HG03378 (cell line): ENCODE measurements at regions not wholly inside any gene's neighbourhood (a gene's known extent, or its start where the extent isn't known, plus 50 kb on each side); places are given as distances from the start of the nearest gene placed in this dataset.

ENCODE experiments used
- ATAC-seq: cut with Tn5 transposase; IDR thresholded peaks from one replicate; pipeline ENCODE4 v1.9.1; 2021; ENCODE audit warnings: mild to moderate bottlenecking, moderate library complexity; ENCODE audit not compliant: unreplicated experiment

- no peak for ATAC-seq
These were observed 385.8 kb downstream of the C3orf38 start for GRCh38 chr3:88535563-88535962.

- ATAC-seq: no peak
These were observed 393.2 kb downstream of the C3orf38 start for GRCh38 chr3:88542916-88543315.

GRCh38 chr3:88572450-88572849 lies 422.7 kb downstream of the C3orf38 start:
- ATAC-seq: no peak

GRCh38 chr3:88573472-88573871 lies 423.7 kb downstream of the C3orf38 start:
- no peak for ATAC-seq

- no peak for ATAC-seq
These were observed 424.4 kb downstream of the C3orf38 start for GRCh38 chr3:88574146-88574545.

- ATAC-seq: no peak
These were observed 434.7 kb downstream of the C3orf38 start for GRCh38 chr3:88584451-88584850.

- no peak for ATAC-seq
These were observed 436.4 kb downstream of the C3orf38 start for GRCh38 chr3:88586121-88586640.

- ATAC-seq: no peak
These were observed 439.4 kb downstream of the C3orf38 start for GRCh38 chr3:88589138-88589537.

GRCh38 chr3:88595026-88595425 lies 445.3 kb downstream of the C3orf38 start:
- no peak for ATAC-seq

- ATAC-seq: no peak
These were observed 446.7 kb downstream of the C3orf38 start for GRCh38 chr3:88596451-88596850.

GRCh38 chr3:88610820-88611219 lies 461.1 kb downstream of the C3orf38 start:
- ATAC-seq: no peak

- no peak for ATAC-seq
These were observed 462.1 kb downstream of the C3orf38 start for GRCh38 chr3:88611826-88612326.

- no peak for ATAC-seq
These were observed 466.7 kb downstream of the C3orf38 start for GRCh38 chr3:88616413-88616812.

- no peak for ATAC-seq
These were observed 467.5 kb downstream of the C3orf38 start for GRCh38 chr3:88617283-88617682.

GRCh38 chr3:88618021-88618645 lies 468.4 kb downstream of the C3orf38 start:
- ATAC-seq: no peak

- no peak for ATAC-seq
These were observed 471.8 kb downstream of the C3orf38 start for GRCh38 chr3:88621586-88621985.

- ATAC-seq: no peak
These were observed 473.9 kb downstream of the C3orf38 start for GRCh38 chr3:88623709-88624108.

GRCh38 chr3:88626456-88627120 lies 476.8 kb downstream of the C3orf38 start:
- no peak for ATAC-seq

GRCh38 chr3:88628901-88629300 lies 478.5 kb upstream of the EPHA3 start:
- no peak for ATAC-seq

- no peak for ATAC-seq
These were observed 475.2 kb upstream of the EPHA3 start for GRCh38 chr3:88632226-88632625.

GRCh38 chr3:88640581-88640980 lies 466.8 kb upstream of the EPHA3 start:
- no peak for ATAC-seq

GRCh38 chr3:88641033-88641604 lies 466.3 kb upstream of the EPHA3 start:
- no peak for ATAC-seq
